Neural cell (in vitro differentiated cells): ENCODE measurements at regions not wholly inside any gene's neighbourhood (a gene's known extent, or its start where the extent isn't known, plus 50 kb on each side); places are given as distances from the start of the nearest gene placed in this dataset.

Experiments used
- H2AFZ ChIP-seq: fragments of 200-600, 300-800 bp; sonication (generic), shearing (Covaris generic); 2 replicates; pipeline ENCODE4 v1.6.0; 2014; ENCODE audit warnings: low read depth, mild to moderate bottlenecking, antibody characterized with exemption, low read length, moderate library complexity
- H3F3A ChIP-seq: fragments of 200-600 bp; shearing (Covaris generic); 2 replicates; pipeline ENCODE4 v1.6.1; 2016; ENCODE audit warnings: mild to moderate bottlenecking, moderate library complexity, mixed read lengths, antibody characterized with exemption, low read length; ENCODE audit not compliant: insufficient read depth, poor library complexity, severe bottlenecking
- H3K27ac ChIP-seq: fragments of 200-600, 300-800 bp; sonication (generic), shearing (Covaris generic); 2 replicates; pipeline ENCODE4 v1.5.1; 2014; ENCODE audit warnings: mild to moderate bottlenecking, low read length, moderate library complexity
- H3K27me3 ChIP-seq: fragments of 300-800, 200-600 bp; sonication (generic), shearing (Covaris generic); 2 replicates; pipeline ENCODE4 v1.6.0; 2014; ENCODE audit warnings: mild to moderate bottlenecking, low read depth, low read length, moderate library complexity; ENCODE audit not compliant: insufficient read depth
- H3K36me3 ChIP-seq: fragments of 300-800, 200-600 bp; sonication (generic), shearing (Covaris generic); 2 replicates; pipeline ENCODE4 v1.5.1; 2014; ENCODE audit warnings: mild to moderate bottlenecking, antibody characterized with exemption, low read length, moderate library complexity; ENCODE audit not compliant: insufficient read depth
- H3K4me2 ChIP-seq: fragments of 300-800, 200-600 bp; sonication (generic), shearing (Covaris generic); 2 replicates; pipeline ENCODE4 v1.6.0; 2014; ENCODE audit warnings: mild to moderate bottlenecking, low read length
- H3K4me3 ChIP-seq: fragments of 300-800, 200-600 bp; sonication (generic), shearing (Covaris generic); 2 replicates; pipeline ENCODE4 v1.5.1; 2014; ENCODE audit warnings: mild to moderate bottlenecking, low read length, moderate library complexity
- H3K79me2 ChIP-seq: fragments of 200-600 bp; shearing (Covaris generic); replicated peaks from 2 replicates; pipeline ENCODE4 v1.6.0; 2014; ENCODE audit warnings: mild to moderate bottlenecking, low read length, moderate library complexity; ENCODE audit not compliant: insufficient read depth
- H3K9ac ChIP-seq: fragments of 300-800, 200-600 bp; sonication (generic), shearing (Covaris generic); 2 replicates; pipeline ENCODE4 v1.6.1; 2016; ENCODE audit warnings: mild to moderate bottlenecking, low read length, mixed read lengths
- H3K9me2 ChIP-seq: fragments of 200-600 bp; shearing (Covaris generic); 2 replicates; pipeline ENCODE4 v1.6.1; 2016; ENCODE audit warnings: mild to moderate bottlenecking, low read length, mixed read lengths; ENCODE audit not compliant: insufficient read depth
- H3K9me3 ChIP-seq: fragments of 200-600, 300-800 bp; sonication (generic), shearing (Covaris generic); 2 replicates; pipeline ENCODE4 v1.6.1; 2016; ENCODE audit warnings: mild to moderate bottlenecking, mixed run types, low read length, moderate library complexity, mixed read lengths
- H4K20me1 ChIP-seq: fragments of 200-600 bp; shearing (Covaris generic); 2 replicates; pipeline ENCODE4 v1.6.1; 2016; ENCODE audit warnings: mild to moderate bottlenecking, mixed run types; ENCODE audit not compliant: insufficient read depth
- CTCF ChIP-seq: fragments of 450-650 bp; IDR thresholded peaks from 2 replicates; pipeline ENCODE4 v1.5.1; 2014; ENCODE audit warnings: antibody characterized with exemption, mild to moderate bottlenecking, moderate library complexity; ENCODE audit not compliant: poor library complexity, severe bottlenecking
- EP300 ChIP-seq: fragments of 450-650 bp; conservative IDR thresholded peaks from 2 replicates; pipeline ENCODE4 v1.6.1; 2014; ENCODE audit warnings: antibody characterized with exemption, mild to moderate bottlenecking, moderate library complexity; ENCODE audit not compliant: poor library complexity, severe bottlenecking
- EZH2 ChIP-seq: fragments of 200-600, 300-800 bp; shearing (Covaris generic), sonication (generic); IDR thresholded peaks from 2 replicates; pipeline ENCODE4 v1.6.1; 2014; ENCODE audit warnings: antibody characterized with exemption, low read length, borderline replicate concordance, mild to moderate bottlenecking; ENCODE audit not compliant: insufficient read depth, poor library complexity, severe bottlenecking
- MXI1 ChIP-seq: fragments of 450-650 bp; conservative IDR thresholded peaks from 2 replicates; pipeline ENCODE4 v1.6.1; 2014; ENCODE audit warnings: antibody characterized with exemption, mild to moderate bottlenecking; ENCODE audit not compliant: poor library complexity, severe bottlenecking
- POLR2AphosphoS5 ChIP-seq: IDR thresholded peaks from 2 replicates; pipeline ENCODE4 v1.6.1; 2012
- RAD21 ChIP-seq: fragments of 450-650 bp; conservative IDR thresholded peaks from 2 replicates; pipeline ENCODE4 v1.6.1; 2014; ENCODE audit warnings: antibody characterized with exemption, mild to moderate bottlenecking, moderate library complexity
- REST ChIP-seq: IDR thresholded peaks from 2 replicates; pipeline ENCODE4 v1.6.1; 2012; ENCODE audit warnings: borderline replicate concordance
- SMC3 ChIP-seq: fragments of 450-650 bp; conservative IDR thresholded peaks from 2 replicates; pipeline ENCODE4 v1.6.1; 2014; ENCODE audit warnings: antibody characterized with exemption, mild to moderate bottlenecking, moderate library complexity; ENCODE audit not compliant: poor library complexity
- TAF1 ChIP-seq: IDR thresholded peaks from 2 replicates; pipeline ENCODE4 v1.6.1; 2012; ENCODE audit warnings: low read depth

GRCh38 chr1:216849146-216849545 lies 125.9 kb upstream of the ESRRG start:
- H3K27me3 ChIP-seq, result no peaks in the 10 kb centered on the region
- TF ChIP-seq CTCF (no peak), POLR2AphosphoS5 (no peak), TAF1 (no peak), MXI1 (no peak), EZH2 (no peak), RAD21 (no peak), EP300 (no peak), SMC3 (no peak), REST (no peak)
- no peaks in the 10 kb centered on the region for H3K9me2 ChIP-seq
- no peaks in the 10 kb centered on the region for H3K79me2 ChIP-seq
- no peak overlapping the region for H3K27ac ChIP-seq
- no peaks in the 10 kb centered on the region for H4K20me1 ChIP-seq
- no peaks in the 10 kb centered on the region for H3K36me3 ChIP-seq
- H3K9ac ChIP-seq, result no peak overlapping the region
- no peak overlapping the region for H3K4me2 ChIP-seq
- H3K4me3 ChIP-seq, result no peak overlapping the region
- no peak overlapping the region for H2AFZ ChIP-seq
- no peaks in the 10 kb centered on the region for H3K9me3 ChIP-seq
- H3F3A ChIP-seq, result no peaks in the 10 kb centered on the region

GRCh38 chr1:216847397-216848036 lies 124.3 kb upstream of the ESRRG start:
- no peak for TF ChIP-seq CTCF
- TF ChIP-seq MXI1, result no peak
- TF ChIP-seq RAD21, result no peak
- TF ChIP-seq EZH2, result no peak
- TF ChIP-seq EP300, result no peak
- TF ChIP-seq REST, result no peak
- TF ChIP-seq SMC3, result no peak
- TF ChIP-seq TAF1, result no peak
- Histone ChIP-seq H4K20me1 (no peaks in the 10 kb centered on the region), H3K9me3 (no peaks in the 10 kb centered on the region), H3K4me2 (no peak overlapping the region), H3K9me2 (no peaks in the 10 kb centered on the region), H3F3A (no peaks in the 10 kb centered on the region), H3K36me3 (no peaks in the 10 kb centered on the region), H3K27ac (no peak overlapping the region), H3K9ac (no peak overlapping the region), H3K27me3 (no peaks in the 10 kb centered on the region), H3K4me3 (no peak overlapping the region), H2AFZ (no peak overlapping the region), H3K79me2 (no peaks in the 10 kb centered on the region)
